GM06990 (cell line): ENCODE measurements at regions not wholly inside any gene's neighbourhood (a gene's known extent, or its start where the extent isn't known, plus 50 kb on each side); places are given as distances from the start of the nearest gene placed in this dataset.

Experiments
- DNase-seq: peaks from one replicate; pipeline ENCODE4 v3.0.0-alpha.2; 2011; ENCODE audit not compliant: insufficient read length; ENCODE audit errors: extremely low read depth
- H3K27me3 ChIP-seq: replicated peaks from 2 replicates; pipeline ENCODE4 v1.6.0; 2011; ENCODE audit warnings: low read length; ENCODE audit not compliant: control insufficient read depth, insufficient read depth
- H3K36me3 ChIP-seq: 2 replicates; pipeline ENCODE4 v1.5.1; 2011; ENCODE audit warnings: low read length; ENCODE audit not compliant: control insufficient read depth, insufficient read depth
- H3K4me3 ChIP-seq: replicated peaks from 2 replicates; pipeline ENCODE4 v1.5.1; 2011; ENCODE audit warnings: low read depth, mild to moderate bottlenecking, control low read depth, low read length
- TF ChIP-seq, protein P1 (sequence below): IDR thresholded peaks from 2 replicates; pipeline ENCODE4 v1.5.1; 2011; ENCODE audit warnings: low read length, control low read depth, mild to moderate bottlenecking, inconsistent platforms; ENCODE audit not compliant: insufficient read depth, poor library complexity, severe bottlenecking

DNA sequence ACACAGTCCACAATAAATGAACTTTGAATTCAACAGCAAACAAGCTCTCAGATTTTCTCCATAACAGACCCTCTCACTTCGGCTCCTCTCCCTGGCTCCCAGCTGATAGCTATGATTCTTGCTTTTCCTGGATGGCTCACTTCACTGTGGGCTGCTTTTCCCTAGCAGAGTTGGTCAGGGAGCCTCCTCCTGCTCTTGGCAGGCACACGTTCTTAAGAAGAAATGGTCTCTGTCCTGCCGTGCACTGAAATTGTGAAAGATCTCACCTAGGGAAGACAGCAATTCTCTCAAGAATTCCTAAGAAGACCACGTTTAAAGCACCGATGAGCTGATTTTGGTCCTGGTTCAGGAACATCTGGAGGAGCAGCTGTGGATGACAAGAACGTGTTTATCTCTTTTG, 148.5 kb upstream of the KCNK2 start:
- no peaks in the 10 kb centered on the region for H3K36me3 ChIP-seq
- TF ChIP-seq, protein P1, sequence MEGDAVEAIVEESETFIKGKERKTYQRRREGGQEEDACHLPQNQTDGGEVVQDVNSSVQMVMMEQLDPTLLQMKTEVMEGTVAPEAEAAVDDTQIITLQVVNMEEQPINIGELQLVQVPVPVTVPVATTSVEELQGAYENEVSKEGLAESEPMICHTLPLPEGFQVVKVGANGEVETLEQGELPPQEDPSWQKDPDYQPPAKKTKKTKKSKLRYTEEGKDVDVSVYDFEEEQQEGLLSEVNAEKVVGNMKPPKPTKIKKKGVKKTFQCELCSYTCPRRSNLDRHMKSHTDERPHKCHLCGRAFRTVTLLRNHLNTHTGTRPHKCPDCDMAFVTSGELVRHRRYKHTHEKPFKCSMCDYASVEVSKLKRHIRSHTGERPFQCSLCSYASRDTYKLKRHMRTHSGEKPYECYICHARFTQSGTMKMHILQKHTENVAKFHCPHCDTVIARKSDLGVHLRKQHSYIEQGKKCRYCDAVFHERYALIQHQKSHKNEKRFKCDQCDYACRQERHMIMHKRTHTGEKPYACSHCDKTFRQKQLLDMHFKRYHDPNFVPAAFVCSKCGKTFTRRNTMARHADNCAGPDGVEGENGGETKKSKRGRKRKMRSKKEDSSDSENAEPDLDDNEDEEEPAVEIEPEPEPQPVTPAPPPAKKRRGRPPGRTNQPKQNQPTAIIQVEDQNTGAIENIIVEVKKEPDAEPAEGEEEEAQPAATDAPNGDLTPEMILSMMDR, result no peak

DNA sequence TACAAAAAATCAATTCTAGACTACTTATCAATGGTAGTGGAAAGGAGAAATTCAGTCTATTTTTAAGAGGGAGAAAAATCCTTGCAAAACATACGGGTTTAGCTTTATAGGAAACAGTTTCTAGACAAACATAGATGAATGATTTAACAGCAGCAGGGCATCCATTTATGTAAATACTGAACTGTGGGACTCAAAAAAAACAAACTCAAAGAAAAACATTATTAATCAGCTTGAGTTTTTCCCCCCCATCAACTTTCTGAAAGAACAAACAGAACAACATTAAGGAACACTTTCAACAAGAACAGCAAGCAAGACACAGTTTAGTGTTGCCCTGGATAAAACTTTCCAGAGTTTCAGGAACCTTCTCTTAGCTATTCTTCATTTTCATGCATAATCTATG, 147.3 kb upstream of the KCNK2 start:
- H3K27me3 ChIP-seq, result no peaks in the 10 kb centered on the region
- H3K4me3 ChIP-seq, result no peak overlapping the region
- DNase-seq, result no peak
- H3K36me3 ChIP-seq, result no peaks in the 10 kb centered on the region
- TF ChIP-seq, protein P1, result no peak

More for the DNA sequence above, 148.5 kb upstream of the KCNK2 start:
- DNase-seq, result no peak
- Histone ChIP-seq H3K27me3 (no peaks in the 10 kb centered on the region), H3K4me3 (no peak overlapping the region)

DNA sequence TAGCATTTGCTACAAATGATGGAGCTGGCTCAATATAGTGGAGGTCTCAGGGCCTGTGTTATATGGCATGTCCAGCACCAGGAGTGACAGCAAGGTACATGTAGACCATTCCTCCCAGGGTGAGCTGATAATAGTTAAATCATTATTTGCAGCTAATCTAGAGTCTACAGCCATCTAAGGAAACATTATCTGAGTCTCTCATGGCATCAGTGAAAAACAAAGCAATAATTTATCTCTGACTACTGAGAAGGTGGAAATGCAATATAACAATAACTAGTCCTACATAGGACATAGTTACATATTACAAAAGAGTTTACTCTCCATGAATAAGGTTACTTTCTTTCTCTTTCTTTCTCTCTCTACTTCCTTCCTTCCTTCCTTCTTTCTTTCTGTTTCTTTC, 143.4 kb upstream of the KCNK2 start:
- Histone ChIP-seq H3K4me3 (no peak overlapping the region), H3K36me3 (no peaks in the 10 kb centered on the region), H3K27me3 (no peaks in the 10 kb centered on the region)
- TF ChIP-seq, protein P1, result no peak
- DNase-seq, result no peak

DNA sequence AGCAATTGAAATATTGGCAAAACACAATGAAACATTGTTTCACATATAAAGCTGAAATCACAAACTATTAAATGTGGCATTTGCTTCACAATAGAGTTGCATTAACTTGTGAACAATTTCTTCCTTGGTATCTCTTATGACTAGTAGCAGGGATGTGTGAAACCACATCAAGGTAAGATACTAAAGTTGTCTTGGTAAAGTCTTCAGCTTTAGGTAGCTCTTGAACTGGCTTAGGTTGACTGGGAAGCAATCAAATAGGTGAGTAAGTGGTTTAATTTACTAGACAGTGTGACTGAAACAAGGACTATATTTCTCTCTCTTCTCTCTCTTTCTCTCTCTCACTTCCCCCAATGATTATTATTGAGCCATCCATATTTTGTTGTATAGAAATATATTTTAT, 141.5 kb upstream of the KCNK2 start:
- H3K4me3 ChIP-seq, result no peak overlapping the region
- TF ChIP-seq, protein P1, result no peak
- H3K27me3 ChIP-seq, result no peaks in the 10 kb centered on the region
- DNase-seq, result no peak
- no peaks in the 10 kb centered on the region for H3K36me3 ChIP-seq

DNA sequence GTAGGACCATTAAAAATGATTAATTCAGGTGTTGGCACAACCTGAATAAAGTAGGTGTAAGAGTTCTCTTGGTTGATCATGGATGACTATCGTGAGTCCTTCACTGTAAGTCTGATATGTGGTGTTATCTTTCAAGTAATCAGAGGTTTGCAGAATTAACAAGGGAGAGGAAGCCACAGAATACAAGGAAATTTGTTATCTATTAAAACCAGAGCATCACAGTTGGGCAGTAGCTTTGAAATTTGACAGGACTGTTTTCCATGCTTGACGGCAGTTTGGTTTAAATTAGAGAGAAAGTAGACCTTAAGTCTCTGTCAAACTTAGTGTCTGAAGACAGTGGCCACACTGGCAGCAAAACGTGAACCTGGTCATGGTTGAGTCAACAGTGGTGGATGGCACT, 139.5 kb upstream of the KCNK2 start:
- H3K4me3 ChIP-seq, result no peak overlapping the region

More for the DNA sequence above, 139.5 kb upstream of the KCNK2 start:
- Histone ChIP-seq H3K27me3 (no peaks in the 10 kb centered on the region), H3K36me3 (no peaks in the 10 kb centered on the region)
- DNase-seq, result no peak
- TF ChIP-seq, protein P1, result no peak
